IPS-NIHi7 (cell line): ENCODE measurements at regions not wholly inside any gene's neighbourhood (a gene's known extent, or its start where the extent isn't known, plus 50 kb on each side); places are given as distances from the start of the nearest gene placed in this dataset.
A peak's percentile ranks its signal among the peaks of the same experiment; 100 is the strongest.

Source experiments
- DNase-seq: peaks from one replicate; pipeline ENCODE4 v3.0.0; 2012; ENCODE audit warnings: mixed read lengths; ENCODE audit errors: extremely low spot score

DNA sequence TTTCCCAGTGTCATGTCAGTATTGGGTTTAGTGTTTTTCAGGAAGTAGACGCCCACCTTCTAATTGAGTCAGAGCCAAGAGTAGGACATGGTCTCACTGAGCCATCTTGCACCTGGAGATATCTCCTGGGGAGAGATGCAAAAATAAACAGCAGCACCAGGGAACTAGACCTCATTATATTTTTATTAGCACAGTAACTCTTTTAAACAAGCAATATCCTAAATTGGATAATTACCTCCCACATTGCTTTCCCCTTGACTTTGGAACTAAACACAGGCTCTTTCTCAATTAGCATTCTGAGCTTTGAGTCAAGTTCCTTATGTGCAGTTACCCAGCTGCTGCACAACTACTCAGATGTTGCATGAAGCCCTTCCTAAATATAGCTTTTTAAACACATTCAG, 175.4 kb downstream of the IBTK start:
- DNase-seq, result no peak

DNA sequence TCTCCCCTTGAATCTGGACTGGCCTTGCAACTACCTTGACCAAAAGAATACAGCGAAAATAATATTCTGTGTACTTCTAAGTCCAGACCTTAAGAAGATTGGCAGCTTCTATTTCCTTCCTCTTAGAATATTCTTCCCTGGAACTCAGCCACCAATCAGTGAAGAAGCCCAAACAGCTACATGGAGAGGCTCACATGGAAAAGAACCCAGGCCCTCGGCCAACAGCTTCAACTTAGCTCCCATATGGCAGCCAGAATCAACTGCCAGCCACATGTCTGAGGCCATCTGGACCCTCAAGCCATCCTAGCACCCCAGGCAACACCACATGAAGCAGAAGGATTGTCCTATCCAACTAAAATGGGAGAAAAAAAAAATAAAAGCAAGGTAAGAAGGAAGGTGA, 178.8 kb downstream of the IBTK start:
- DNase-seq, result no peak

DNA sequence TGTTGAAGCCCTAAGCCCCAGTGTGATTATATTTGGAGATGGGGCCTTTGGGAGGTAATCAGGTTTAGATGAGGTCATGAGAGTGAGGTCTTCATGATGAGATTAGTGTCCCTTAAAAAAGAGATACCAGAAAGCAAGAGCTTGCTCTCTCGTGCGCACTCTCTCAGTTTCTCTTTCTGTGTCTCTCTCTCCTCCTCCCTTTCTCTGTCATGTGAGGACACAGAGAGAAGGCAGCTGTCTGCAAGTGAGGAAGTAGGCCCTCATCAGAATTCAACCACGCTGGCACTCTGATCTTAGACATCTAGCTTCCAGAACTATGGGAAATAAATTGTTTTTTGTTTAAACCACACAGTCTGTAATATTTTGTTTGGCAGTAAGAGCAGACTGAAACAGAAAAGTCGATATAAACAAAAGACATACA, 180.5 kb downstream of the IBTK start:
- DNase-seq, result no peak

DNA sequence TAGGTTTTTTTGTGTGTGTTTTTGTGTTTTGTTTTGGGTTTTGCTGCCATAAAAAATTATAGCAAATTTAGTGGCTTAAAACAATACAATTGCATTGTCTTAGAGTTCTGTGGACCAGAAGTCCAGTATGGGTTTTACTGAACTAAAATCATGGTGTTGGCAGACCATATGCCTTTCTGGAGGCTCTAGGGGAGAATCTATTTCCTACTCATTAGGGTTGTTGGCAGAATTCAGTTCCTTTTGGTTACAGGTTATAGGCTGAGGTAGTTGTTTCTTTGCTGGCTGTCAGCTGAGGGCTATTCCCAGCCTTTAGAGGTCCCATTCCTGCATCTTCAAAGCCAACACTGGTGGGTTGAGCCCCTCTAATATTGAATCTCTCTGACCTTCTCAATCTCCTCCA, 181.3 kb downstream of the IBTK start:
- no peak for DNase-seq

DNA sequence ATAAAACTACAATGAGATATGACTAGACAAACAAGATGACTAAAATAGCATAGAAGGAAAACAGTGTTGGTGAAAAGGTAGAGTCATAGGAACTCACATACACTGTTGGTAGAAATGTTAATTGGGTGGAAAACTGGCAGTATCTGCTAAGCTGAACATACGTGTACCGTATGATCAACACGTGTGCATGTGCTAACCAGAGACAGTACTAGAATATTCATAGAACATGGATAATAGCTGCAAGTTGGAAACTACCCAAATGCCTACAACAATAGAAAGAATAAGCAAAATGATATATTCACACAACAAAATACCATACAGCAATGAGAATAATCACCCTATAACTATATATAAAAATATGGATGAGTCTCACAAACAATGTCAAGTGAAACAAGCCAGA, 184.0 kb downstream of the IBTK start:
- no peak for DNase-seq

DNA sequence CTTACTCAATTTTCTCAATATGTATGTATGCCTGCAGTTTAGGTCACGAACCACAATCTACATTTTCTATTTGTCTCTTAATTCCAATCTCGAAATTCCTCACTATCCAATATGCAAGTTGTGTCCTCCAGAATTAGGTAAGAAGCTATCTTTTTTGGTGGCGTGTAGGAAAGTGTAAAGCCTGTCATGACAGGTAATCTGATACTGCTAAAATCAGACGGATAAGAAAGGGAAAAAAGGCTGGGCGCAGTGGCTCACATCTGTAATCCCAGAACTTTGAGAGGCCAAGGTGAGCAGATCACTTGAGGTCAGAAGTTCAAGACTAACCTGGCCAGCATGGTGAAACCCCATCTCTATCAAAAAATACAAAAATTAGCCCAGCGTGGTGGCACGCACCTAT, 185.3 kb downstream of the IBTK start:
- no peak for DNase-seq

DNA sequence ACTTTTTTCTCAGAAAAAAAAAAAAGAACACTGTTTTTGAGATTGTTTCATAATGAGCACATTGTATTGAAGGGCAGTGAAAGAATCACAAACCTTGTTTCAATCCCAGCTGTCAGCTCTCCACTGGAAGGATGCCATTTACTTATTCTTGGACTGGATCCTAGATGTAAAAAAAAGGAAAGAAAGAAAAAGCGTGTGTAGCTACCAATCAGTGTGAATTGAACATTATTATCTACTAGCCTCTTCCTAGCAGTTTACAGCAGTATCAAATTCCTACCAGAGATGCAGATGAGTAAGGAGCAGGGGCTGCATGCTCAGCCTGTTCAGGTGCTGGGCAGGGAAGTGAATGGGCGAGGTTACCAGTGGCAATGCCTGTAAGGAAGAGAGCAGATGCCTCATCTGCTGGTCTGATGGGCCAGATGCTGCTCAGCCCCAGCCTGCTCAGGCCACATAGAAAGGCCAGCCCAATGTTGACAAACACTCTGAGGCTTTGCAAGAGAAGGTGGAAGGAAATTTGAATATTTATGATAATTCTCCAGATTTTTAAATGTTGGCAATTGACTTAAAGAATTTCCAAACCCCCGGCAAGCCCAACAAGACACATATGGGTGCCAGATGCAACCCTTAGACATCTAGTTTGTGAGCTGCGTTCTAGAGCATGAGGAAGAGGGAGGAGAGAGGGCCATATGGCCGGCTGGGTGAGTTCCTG, 189.5 kb downstream of the IBTK start:
- DNase-seq, result no peak

DNA sequence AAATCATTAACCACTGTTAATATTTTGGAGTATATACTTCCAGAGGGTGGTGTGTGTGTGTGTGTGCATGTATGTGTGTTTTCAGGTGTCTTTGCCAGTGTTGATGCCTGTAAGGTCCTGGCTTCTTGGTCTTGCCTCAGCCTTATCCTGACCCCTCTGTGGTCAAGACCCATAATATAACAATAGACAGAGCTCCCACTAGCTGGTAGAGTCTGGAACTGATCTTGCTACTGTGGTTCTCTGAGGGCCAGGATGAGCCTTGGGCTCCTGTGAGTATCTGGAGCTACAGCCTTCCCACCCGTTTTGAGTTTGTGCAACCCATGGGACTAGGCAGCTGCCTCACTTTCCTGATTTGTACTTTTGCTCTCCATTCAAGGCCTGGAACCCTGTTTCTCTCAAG, 191.0 kb downstream of the IBTK start:
- peak; percentile 15 for DNase-seq

DNA sequence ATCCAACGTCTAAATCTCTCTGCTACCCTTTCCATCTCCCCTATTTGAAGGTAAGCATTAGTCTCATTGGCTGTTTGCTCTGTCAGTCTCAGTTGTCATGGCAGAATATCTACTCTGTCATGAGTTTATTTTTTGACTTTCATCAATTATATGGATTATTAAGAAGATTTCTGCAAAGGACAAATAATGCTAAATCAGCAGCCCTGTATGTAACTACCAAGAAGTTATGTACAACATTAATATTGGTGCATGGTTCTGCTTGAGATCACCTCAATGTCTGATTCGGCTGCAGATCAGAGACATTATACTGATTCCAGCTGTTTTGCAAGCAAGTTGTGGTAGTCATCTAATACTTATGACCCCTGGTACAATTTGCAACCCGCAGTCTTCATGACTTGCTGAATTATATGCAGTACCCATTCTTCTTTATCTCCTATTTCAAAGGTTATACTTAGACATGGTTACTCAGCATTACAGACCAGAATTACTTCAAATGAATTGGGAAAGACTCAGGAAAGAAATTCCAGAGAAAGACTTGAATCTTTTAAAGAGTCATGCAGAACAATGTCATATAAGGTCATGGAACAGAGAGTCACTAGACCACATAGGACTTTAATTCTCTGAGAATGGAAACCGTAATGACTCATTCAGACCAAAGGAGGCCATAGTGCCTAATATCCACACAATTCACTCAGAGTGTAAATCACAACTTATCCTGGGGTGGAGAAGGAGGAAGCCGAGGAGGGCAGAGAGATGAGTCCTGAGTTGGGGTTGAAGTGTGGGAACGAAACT, 201.4 kb downstream of the IBTK start:
- DNase-seq, result no peak

DNA sequence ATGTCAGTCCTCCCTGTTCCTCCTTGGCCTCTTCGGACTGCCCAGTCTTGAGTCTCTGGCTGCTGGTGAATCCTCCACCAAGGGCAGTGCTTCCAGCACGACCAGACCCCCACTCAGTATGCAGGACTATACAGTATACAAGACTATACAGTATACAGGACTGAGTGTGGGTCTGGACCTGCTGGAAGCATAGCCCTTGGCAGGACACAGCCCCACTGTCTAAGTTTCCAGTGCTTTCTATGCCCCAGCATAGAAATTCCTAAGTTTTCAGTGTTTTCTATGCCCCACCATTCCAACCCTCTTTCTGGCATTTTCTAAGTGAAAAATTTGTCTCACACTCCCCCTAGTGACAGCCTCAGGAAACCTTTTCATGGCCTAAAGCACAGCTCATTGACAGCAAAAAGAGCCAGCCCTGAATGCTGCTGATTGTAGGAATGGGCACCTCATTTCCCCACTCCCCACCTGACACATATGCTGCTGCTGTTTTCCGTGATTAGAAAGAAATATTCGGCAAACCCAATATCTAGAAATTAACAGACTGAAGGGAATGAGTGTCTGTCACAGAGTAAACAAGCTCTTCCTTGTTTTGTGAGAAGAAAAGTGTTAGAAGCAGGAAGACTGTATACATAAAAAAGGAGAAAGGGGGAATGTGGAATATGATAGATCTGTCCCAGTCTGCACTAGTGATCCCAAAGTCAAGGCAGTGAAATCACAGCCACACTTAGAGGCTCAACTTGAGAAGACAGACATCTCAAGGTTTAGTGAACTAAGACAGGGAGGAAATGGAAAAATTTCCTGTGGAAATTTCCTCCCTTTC, 206.9 kb downstream of the IBTK start:
- DNase-seq, result peak; percentile 59

DNA sequence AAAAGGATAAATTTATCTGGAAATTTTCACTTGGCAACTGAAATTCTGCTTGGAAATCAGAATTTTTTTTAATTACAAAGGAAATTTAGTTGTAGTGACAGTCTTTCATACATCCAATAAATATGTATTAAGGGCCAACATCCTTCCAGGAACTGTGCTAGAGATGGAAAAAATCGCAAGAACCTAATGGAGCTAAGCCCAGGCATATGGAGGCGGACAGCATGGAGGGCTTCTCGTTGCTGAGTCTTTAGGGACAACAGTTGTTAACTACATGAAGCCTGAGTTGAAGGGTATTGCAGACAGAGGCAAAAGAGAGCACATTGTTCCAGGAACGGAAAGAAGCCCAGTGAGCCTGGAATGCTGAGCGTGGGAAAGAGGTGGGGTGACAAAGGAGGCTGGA, 208.9 kb downstream of the IBTK start:
- no peak for DNase-seq

DNA sequence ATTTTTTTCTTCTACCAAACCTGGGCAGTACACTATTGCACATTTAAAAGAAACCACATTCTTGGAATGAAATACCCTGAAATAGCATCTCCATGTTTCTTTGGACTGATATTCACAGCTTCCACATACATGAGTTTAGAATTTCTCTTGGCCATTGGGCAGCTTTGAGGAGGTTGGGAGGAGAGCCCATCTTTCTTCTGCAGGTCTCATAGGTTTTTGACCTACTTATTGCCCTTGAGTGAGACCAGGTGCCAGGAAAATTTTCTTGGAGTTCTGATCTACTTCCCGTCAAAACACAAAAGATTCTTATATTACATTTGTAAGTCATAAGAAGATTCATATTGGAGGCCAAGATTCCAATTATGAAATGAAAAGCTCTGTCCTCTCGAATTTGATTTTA, 212.0 kb downstream of the IBTK start:
- no peak for DNase-seq

DNA sequence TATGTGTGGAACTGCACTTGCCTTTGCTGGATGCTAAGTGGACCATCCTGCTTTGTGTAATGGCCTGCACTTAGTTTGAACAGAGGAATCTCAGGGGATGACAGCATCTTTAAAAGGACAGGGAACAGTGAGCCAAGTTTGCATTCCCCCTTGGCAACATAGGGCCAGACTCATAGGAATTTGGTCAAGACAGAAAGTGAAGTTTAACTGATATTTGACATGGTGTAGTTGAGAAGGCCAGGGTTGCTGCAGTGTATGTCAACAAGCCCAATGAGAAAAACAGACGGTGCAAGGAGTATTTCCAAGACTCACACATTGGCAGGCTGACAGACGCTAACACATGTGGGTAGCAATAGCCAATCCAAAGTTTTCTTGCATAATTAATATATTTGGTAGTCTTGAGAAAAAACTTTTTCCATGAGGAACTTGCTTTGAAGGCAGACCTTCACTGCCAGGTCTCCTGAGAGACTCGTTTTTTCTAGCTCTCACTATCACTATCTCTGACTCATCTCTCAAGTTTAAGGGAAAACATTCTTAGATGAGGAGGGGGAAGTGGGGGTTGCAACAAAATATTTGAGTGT, 213.8 kb downstream of the IBTK start:
- DNase-seq, result no peak

DNA sequence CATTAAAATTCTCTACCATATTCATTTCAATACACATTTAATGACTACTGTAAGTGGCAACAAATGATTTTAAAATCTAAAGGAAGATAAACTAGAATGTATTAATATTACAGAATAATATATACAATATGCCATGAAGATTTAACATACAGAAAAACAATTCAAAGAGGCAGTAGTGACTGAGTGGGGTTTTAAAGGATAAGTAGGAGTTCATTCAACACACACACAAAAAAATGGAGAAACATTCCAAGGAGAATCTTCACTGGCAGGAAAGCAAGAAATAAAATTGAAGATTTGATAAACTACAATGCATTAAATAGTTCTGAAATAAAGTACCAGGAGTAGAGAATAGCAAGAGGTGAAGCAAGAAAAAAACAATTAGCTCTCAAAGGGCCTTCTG, 215.1 kb downstream of the IBTK start:
- no peak for DNase-seq

DNA sequence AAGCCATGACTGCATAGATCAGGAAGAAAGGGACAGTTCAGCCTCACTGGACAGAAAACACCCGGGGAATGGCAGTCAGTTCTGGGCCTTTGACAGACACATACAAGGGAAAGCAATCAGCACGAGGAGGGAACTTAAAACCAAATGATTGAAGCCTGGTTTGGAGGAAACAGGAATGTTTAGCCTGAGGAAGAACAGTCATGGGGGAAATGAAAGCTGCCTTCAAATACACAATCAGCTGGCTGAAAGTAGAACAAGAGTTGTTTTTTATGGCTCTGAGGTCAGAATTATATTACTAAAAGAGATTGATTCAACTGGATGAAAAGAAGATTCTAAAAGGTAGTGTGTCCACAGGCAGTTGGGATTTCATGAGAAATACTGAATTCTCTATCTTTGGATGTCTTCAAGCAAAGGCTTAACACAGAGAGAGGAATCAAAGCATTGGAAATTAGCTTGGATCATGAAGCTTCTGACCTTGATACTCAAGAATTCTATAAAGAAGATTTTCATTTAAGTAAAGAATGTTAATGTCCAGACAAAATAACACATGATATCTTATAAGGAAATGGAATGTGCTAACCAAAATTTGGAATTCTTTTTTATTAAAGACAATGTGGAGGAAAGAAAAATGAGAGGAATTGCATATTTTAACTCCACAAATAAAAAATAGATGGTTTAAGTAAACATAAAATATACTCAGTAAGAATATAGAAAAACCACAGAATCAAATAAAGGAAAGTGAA, 216.6 kb downstream of the IBTK start:
- no peak for DNase-seq

DNA sequence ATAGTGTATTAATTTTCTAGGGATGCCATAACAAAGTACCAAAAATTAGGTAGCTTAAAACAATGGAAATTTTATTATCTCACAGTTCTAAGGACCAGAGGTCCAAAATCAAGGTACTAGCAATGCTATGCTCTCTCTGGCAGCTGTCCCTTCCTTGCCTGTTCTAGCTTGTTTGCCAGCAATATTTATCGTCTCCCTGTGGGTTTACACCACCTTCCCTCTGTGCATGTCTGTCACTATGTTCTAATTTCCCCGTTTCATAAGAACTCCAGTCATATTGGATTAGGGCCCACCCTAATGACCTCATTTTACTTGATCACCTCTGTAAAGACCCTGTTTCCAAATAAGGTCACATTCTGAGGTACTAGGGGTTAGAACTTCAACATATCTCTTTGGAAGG, 217.2 kb downstream of the IBTK start:
- no peak for DNase-seq

DNA sequence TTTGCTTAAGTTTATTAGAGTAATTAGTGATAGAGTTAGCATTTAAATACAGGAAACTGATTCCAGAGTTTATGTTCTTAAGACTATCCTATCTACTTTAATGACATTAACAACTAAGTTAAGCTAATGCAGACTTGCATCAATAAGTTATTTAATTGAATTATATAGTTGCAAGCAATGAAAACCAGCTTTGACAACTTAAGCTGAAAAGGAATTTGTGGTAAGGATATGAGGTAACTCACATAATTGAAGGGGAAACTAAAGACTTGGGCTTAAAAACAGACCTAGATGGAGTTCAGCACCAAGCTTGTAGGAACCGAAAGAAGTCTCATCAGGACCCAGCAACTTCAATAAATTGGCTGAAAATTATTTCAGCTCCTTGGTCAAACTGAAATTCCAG, 222.3 kb downstream of the IBTK start:
- DNase-seq, result no peak

DNA sequence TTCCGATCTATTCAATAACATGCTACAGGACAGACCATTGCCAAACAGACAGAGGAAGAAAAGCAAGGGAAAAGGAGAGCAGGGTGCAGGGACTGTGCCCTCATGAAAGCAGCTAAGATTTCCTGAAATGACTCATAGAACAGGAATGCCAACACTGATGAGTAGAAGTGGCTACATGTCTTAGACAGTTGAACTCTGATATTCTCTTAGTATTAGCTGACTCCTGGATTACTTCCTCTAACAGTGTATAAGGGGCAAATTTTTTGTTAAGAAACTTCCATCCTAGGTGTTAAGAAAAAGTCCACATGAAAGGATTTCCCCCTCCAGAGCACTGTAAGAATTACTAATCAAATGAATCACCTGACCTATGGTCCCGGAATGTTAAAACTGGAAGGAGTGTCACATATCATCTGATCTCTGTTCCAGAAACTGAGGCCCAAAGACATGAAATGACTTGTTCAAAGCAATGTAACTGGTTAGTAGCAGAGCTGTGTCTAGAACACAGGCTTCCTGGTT, 224.9 kb downstream of the IBTK start:
- DNase-seq, result no peak

DNA sequence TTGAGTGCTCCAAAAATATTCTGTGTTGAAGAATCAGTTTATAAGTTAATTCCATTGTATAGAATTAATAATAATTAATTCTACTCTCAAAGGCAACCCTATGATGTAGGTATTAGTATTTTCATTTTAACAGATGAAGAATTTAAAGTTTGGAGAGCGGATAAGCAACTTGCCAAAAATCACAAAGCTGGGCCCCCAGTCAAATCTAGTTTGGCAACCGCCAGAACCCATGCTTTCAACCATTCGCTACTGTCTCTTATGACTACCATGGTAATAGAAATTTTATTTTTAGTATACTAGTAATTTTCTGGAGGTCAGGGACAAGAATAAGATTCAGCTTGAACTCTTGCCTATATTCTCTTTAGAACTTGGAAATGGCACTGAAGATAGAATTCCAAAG, 229.8 kb downstream of the IBTK start:
- DNase-seq, result no peak

DNA sequence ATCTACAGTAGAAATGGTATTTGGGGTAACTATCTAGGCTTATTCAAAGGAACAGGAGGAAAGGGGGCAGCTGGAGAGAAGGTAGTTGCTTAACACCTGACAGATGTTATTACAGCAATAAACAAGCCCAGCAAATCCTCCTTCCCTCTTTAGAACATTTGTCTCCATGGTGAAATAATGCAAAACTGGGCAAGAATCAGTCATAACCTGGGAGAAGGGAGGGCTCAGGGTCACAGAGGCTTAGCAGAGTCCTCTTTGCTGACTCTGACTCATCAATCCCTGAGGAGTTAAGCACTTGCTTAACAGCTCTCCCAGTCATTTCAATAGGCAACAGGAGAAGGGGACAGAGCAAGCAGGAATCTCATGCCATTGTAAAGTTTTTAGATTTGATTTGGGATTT, 230.3 kb downstream of the IBTK start:
- DNase-seq, result peak; percentile 73

DNA sequence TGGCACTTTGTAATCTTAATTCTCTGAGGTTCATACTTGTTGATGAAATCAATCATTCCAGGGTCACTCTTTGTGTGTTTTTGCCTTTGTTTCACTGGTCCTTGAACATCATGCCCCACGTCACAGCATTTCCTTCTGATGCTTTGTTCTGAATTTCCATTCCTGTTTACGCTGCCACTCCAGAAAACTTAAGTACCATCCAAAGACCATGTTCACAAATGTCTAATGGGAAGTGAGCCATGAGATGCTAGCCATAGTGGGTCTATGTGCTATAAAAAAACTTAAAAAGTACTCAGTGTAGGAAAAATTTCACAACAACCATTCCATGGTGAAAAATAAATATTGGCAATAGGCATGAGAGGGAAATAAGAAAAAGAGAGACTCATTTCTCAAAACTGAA, 232.0 kb downstream of the IBTK start:
- no peak for DNase-seq
